ENCODE measurements at regions not wholly inside any gene's neighbourhood (a gene's known extent, or its start where the extent isn't known, plus 50 kb on each side); places are given as distances from the start of the nearest gene placed in this dataset.
"Not testable (repeated sequence)": the region's sequence is repeated elsewhere in the genome, so short reads cannot be mapped to it uniquely, and the experiment has no call there.

DNA sequence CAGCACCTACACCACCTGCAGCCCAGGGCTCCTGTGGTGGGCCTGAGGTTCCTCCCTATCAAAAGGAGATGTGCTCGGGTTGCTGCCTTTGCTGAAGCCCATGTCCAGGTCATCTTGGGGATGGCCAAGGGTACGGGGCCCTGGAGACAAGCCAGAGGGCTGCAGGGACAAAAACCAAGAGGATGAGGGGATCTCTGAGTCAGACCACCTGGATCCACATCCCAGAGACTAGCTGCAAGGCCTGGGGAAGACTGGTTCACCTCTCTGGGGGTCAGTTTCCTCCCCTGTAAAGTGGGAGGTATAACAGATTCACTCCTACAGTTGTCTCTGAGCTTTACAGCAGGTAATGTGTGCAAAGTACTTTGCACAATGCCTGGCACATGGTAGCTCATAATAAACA is 376.6 kb downstream of the ZNF716 start:
- H3K27ac ChIP-seq (ENCODE audit: low read length); H3K27me3 ChIP-seq (ENCODE audit: control insufficient read depth, insufficient read depth, low read length); H3K4me3 ChIP-seq (ENCODE audit: low read length); H3K9ac ChIP-seq (ENCODE audit: low read length); H3K36me3 ChIP-seq (ENCODE audit: control insufficient read depth, low read depth, low read length); H3K4me1 ChIP-seq (ENCODE audit: control insufficient read depth, low read depth, low read length): not testable (repeated sequence)
- peaks cover 16% of the 10 kb centered on the region for H3K9me3 ChIP-seq (ENCODE audit: control insufficient read depth, low read depth, low read length)

DNA sequence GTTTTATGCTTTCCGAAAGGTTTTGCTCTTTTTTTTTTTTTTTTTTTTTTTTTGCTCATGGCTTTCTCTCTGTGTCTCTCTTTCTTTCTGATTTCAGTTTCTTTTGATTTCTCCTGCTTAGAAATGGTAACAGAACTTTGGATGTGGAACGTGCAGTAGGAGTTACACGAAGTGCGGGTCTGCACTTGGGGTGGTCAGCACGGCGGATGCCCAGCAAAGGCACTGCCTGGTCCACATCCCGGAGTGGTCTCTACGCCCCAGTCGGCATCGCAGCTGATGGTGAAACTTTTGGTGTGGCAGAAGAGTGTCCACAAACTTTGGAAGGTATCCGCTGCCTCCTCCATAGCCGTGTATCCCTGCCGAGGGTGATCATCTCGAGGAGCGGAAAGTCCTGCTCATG is 385.2 kb downstream of the ZNF716 start:
- not testable (repeated sequence) for H3K36me3 ChIP-seq (ENCODE audit: control insufficient read depth, low read depth, low read length); H3K4me1 ChIP-seq (ENCODE audit: control insufficient read depth, low read depth, low read length); H3K4me3 ChIP-seq (ENCODE audit: low read length); H3K9me3 ChIP-seq (ENCODE audit: control insufficient read depth, low read depth, low read length); H3K27ac ChIP-seq (ENCODE audit: low read length); H3K9ac ChIP-seq (ENCODE audit: low read length); H3K27me3 ChIP-seq (ENCODE audit: control insufficient read depth, insufficient read depth, low read length)

DNA sequence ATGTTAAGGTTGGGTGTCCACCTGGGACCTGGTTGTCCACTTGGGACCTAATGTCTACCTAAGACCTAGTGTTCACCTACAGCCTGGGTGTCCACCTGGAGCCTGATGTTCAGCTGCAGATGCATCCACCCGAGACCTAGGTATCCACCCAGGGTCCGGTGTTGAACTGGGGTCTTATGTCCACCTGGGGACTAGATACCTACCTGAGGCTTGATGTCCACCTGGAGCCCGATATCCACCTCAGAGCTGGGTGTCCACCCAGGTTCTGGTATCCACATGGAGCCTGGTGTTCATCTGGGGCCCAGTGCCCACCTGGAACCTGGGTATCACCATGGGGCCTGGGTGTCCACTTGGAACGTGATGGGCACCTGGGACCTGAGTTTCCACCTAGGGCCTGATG is 389.2 kb downstream of the ZNF716 start:
- not testable (repeated sequence) for H3K9me3 ChIP-seq (ENCODE audit: control insufficient read depth, low read depth, low read length); H3K4me1 ChIP-seq (ENCODE audit: control insufficient read depth, low read depth, low read length); H3K27ac ChIP-seq (ENCODE audit: low read length); H3K4me3 ChIP-seq (ENCODE audit: low read length); H3K27me3 ChIP-seq (ENCODE audit: control insufficient read depth, insufficient read depth, low read length); H3K36me3 ChIP-seq (ENCODE audit: control insufficient read depth, low read depth, low read length); H3K9ac ChIP-seq (ENCODE audit: low read length)

DNA sequence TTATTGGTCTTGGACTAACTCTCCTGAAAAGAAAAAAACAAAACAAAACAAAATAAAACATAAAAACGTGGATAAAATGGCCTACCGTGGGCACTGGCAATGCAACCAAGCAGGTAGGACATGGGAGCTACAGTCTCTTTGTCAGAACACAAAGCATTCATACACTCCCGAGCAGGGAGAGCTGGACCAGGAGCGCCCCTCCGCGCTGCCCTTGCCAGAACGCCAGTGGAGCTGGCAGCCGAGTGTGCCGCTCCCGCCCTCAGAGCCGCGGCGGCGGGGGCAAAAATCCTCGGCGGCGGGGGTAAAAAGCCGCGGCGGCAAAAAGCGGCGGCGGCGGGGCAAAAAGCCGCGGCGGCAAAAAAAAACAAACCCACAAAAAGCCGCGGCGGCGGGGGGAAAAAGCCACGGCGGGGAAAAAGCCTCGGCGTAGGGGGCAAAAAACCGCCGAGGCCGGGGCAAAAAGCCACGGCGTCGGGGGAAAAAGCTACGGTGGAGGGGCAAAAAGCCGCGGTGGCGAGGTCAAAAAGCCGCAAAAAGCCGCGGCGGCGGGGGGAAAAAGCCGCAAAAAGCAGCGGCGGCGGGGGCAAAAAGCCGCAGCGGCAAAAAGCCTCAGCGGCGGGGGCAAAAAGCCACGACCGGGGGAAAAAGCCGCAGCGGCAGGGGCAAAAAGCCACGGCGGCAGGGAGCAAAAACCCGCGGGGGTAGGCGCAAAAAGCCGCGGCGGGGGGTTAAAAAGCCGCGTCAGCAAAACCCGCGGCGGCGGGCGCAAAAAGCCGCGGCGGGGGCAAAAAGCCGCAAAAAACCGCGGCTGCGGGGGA is 418.1 kb downstream of the ZNF716 start:
- peaks cover 21% of the 10 kb centered on the region for H3K9me3 ChIP-seq (ENCODE audit: control insufficient read depth, low read depth, low read length)
- no peaks in the 10 kb centered on the region for H3K36me3 ChIP-seq (ENCODE audit: control insufficient read depth, low read depth, low read length)
- H3K27me3 ChIP-seq (ENCODE audit: control insufficient read depth, insufficient read depth, low read length): no peaks in the 10 kb centered on the region
- no peak overlapping the region for H3K4me3 ChIP-seq (ENCODE audit: low read length)
- H3K4me1 ChIP-seq (ENCODE audit: control insufficient read depth, low read depth, low read length): no peaks in the 10 kb centered on the region
- no peak overlapping the region for H3K27ac ChIP-seq (ENCODE audit: low read length)
- H3K9ac ChIP-seq (ENCODE audit: low read length): no peak overlapping the region

DNA sequence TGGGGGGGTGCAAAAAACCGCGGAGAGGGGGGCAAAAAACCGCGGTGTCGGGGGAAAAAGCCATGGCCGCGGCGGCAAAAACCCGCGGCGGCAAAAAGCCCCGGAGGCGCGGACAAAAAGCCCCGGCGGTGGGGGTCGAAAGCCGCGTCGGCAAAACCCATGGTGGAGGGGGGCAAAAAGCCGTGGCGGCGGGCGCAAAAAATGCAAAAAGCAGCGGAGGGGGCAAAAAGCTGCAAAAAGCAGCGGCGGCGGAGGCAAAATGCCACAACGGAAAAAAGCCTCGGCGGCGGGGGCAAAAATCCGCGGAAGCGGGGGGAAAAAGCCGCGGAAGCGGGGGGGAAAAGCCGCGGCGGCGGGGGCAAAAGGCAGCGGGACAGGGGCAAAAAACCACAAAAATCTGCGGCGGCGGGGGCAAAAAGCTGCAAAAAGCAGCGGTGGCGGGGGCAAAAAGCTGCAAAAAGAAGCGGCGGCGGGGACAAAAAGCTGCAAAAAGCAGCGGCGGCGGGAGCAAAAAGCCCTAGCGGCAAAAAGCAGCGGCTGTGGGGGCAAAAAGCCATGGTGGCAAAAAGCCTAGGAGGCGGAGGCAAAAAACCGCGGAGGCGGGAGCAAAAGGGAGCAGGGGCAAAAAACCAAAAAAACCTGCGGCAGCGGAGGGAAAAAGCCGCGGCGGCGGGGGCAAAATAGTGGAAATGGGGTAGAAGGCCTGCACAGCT is 418.9 kb downstream of the ZNF716 start:
- no peak overlapping the region for H3K4me3 ChIP-seq (ENCODE audit: low read length)
- peaks cover 18% of the 10 kb centered on the region for H3K9me3 ChIP-seq (ENCODE audit: control insufficient read depth, low read depth, low read length)
- no peak overlapping the region for H3K9ac ChIP-seq (ENCODE audit: low read length)
- H3K27ac ChIP-seq (ENCODE audit: low read length): no peak overlapping the region
- H3K27me3 ChIP-seq (ENCODE audit: control insufficient read depth, insufficient read depth, low read length): no peaks in the 10 kb centered on the region
- H3K4me1 ChIP-seq (ENCODE audit: control insufficient read depth, low read depth, low read length): no peaks in the 10 kb centered on the region
- no peaks in the 10 kb centered on the region for H3K36me3 ChIP-seq (ENCODE audit: control insufficient read depth, low read depth, low read length)
